ENCODE measurements at regions not wholly inside any gene's neighbourhood (a gene's known extent, or its start where the extent isn't known, plus 50 kb on each side); places are given as distances from the start of the nearest gene placed in this dataset.

- DNase-seq (ENCODE audit: low spot score) = no peak
Observed at GRCh38 chr1:182122256-182122912, 60.9 kb upstream of the ZNF648 start.

GRCh38 chr1:182121787-182122186 lies 60.3 kb upstream of the ZNF648 start:
- DNase-seq (ENCODE audit: low spot score) = no peak

GRCh38 chr1:182120411-182121258 lies 59.1 kb upstream of the ZNF648 start:
- DNase-seq (ENCODE audit: low spot score) = no peak

DNA sequence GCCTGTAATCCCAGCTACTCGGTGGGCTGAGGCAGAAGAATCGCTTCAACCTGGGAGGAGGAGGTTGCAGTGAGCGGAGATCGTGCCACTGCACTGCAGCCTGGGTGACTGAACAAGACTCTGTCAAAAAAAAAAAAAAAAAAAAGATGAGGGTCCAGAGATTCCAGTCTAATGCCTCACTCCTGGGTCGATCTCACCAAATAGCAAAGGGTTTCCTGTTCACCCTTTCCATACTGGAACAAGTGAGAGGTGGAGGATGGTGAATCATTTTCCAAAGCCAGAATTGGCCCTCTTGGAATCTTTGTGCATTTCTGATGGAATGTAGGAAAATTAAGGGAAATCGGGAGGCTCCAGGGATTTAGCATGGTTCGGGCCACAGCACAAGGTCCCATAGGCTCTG lies 58.1 kb upstream of the ZNF648 start:
- no peak for DNase-seq (ENCODE audit: low spot score)

DNA sequence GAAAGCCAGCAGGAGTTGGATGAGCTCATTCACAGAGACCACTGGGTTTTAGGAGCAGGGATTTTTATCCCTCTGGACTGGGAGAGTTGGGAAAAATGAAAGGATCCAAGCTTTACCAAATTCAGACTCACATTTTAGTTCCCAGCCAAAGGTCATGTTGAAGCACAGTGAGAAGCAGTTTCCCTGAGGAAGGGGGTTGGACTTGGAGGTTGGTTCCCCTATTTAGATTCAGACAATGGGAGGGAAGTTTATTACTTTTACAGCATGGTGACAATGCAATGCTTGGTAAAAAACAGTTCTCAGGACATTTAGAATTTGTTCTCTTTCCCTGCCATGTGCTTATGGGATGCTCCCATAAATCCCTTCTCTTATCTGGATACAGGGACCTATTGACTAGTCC lies 57.3 kb upstream of the ZNF648 start:
- DNase-seq (ENCODE audit: low spot score) = no peak

DNA sequence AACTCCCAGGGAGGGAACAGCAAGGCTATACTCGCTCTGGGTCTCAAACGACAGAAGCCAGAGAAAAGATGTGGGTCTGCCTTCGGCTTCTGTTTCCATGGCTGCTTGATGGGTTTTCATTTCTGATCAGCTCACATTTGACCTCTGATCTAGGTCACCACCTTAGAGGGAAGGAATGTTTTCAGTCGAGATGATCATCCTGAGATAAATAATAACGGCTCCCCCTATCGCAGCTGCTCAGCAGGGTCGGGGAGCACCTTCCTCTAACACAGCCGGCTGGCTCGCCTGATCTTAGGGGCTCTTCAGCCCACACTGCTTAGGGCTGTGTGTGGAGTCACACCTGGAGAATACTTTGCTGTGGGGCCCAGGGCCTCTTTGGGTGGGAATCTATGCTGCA lies 53.1 kb upstream of the ZNF648 start:
- no peak for DNase-seq (ENCODE audit: low spot score)

DNA sequence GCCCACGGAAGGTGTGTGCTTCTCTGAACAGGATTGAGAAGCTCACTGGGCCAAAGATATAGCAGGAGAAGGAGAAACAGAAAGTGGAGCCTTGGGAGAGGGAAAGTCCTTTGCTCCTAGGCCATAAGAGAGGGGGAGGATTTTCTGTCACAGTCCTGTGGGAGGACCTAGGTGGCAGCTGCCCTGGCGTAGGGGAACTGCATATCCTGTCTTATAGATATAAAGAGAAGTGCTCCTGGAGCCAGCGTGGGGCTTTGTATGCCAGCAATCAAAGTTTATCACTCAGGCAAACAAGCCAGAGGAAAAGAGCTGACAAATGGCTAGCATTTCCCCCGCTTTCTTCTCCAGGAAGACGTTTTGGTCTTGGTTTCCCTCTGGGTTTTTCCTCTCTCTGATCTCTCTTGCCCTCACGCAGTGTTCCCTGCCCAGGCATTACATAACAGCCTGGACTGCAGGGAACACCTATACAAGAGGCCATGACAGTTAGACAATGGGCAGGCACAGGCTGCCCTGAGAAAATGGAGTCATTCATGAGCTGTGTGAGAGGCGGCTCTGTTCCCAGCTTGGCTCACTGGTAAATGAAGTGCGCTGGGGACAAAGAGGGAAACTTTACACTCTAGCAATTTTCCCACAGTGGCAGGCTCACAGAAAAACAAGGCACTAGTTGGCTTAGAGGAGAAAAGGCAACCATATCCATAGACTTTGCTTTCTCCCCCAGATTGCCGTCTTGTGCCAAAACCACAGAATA lies 52.5 kb upstream of the ZNF648 start:
- DNase-seq (ENCODE audit: low spot score) = no peak

DNA sequence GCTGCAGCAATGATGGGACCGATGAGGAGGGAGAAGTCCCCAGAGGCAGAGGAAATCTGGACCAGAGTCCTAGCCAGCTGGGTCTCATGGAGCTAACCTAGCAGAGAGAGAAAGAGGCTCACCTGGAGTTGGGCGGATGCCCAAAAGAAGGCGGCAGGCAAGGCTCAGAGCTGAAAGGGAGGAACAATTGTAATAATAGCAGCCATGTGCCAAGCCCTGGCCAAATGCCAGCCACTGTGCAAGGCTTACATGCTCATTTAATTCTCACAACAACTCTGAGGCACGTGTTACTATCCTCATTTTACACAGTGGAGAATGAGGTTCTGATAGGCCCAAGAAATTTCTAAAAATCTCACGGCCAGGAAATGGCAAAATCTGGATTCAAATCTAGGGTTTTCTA lies 50.0 kb upstream of the ZNF648 start:
- no peak for DNase-seq (ENCODE audit: low spot score)

Measured in AG08396 (cell line).